HCT116 (cell line): ENCODE measurements at regions not wholly inside any gene's neighbourhood (a gene's known extent, or its start where the extent isn't known, plus 50 kb on each side); places are given as distances from the start of the nearest gene placed in this dataset.

Source experiments
- CTCF ChIP-seq, 3 experiments: fragments of 200-600 bp in 1 of 3; sonication (generic) in 1 of 3; IDR thresholded peaks in 2 of 3; conservative IDR thresholded peaks in 1 of 3; 2 replicates each; pipeline ENCODE4 v1.5.1; 2012 to 2017; ENCODE audit warnings: low read depth in 2 of 3, low read length in 2 of 3, antibody characterized with exemption in 1 of 3, borderline replicate concordance in 1 of 3, control low read depth in 1 of 3, mild to moderate bottlenecking in 1 of 3, mixed read lengths in 1 of 3, mixed run types in 1 of 3, moderate library complexity in 1 of 3; ENCODE audit not compliant: insufficient read depth in 1 of 3
- ELF1 ChIP-seq: IDR thresholded peaks from 2 replicates; pipeline ENCODE4 v1.6.1; 2012; ENCODE audit warnings: low read depth, borderline replicate concordance
- EZH2 ChIP-seq: fragments of 200-600 bp; sonication (generic); IDR thresholded peaks from 2 replicates; pipeline ENCODE4 v1.6.1; 2017; ENCODE audit warnings: antibody characterized with exemption, mixed run types
- EZH2phosphoT487 ChIP-seq: fragments of 200-600 bp; IDR thresholded peaks from 2 replicates; pipeline ENCODE4 v1.6.1; 2018; ENCODE audit warnings: antibody characterized with exemption, borderline replicate concordance
- JUND ChIP-seq: IDR thresholded peaks from 2 replicates; pipeline ENCODE4 v1.6.1; 2012
- POLR2A ChIP-seq: IDR thresholded peaks from 2 replicates; pipeline ENCODE4 v1.7.0; 2011; ENCODE audit warnings: borderline replicate concordance; ENCODE audit not compliant: insufficient read depth, insufficient read length; ENCODE audit errors: extremely low read depth
- POLR2AphosphoS5 ChIP-seq: IDR thresholded peaks from 2 replicates; pipeline ENCODE4 v1.6.1; 2011; ENCODE audit warnings: mild to moderate bottlenecking, low read depth, low read length, moderate library complexity
- REST ChIP-seq: IDR thresholded peaks from 2 replicates; pipeline ENCODE4 v1.6.1; 2012; ENCODE audit warnings: low read depth
- SP1 ChIP-seq: IDR thresholded peaks from 2 replicates; pipeline ENCODE4 v1.6.1; 2012; ENCODE audit warnings: low read depth
- YY1 ChIP-seq: IDR thresholded peaks from 2 replicates; pipeline ENCODE4 v1.6.1; 2011; ENCODE audit warnings: low read length, low read depth, moderate library complexity, mild to moderate bottlenecking; ENCODE audit not compliant: insufficient replicate concordance; ENCODE audit errors: extremely low read depth
- ZNF274 ChIP-seq: fragments of 200-500 bp; sonication (Bioruptor generic); IDR thresholded peaks from 2 replicates; pipeline ENCODE4 v1.6.1; 2014; ENCODE audit warnings: mild to moderate bottlenecking, low read depth, low read length, inconsistent platforms

- TF ChIP-seq CTCF (IDR thresholded peaks at IDR 0.05 in 2 of 3, conservative IDR thresholded peaks at IDR 0.05 in 1 of 3; ENCODE audit: borderline replicate concordance in 1 of 3, insufficient read depth in 1 of 3, low read depth in 2 of 3, low read length in 2 of 3) (no peak), SP1 (no peak), REST (no peak), JUND (no peak), ELF1 (no peak), ZNF274 (no peak), POLR2A (no peak), EZH2phosphoT487 (no peak), POLR2AphosphoS5 (no peak), EZH2 (no peak), YY1 (no peak)
Observed at GRCh38 chr2:129559101-129559500, 420.4 kb upstream of the RAB6C start.
